SK-N-SH treated with all-trans-retinoic acid at 6 μM for 48 hours (cell line): ENCODE measurements at regions not wholly inside any gene's neighbourhood (a gene's known extent, or its start where the extent isn't known, plus 50 kb on each side); places are given as distances from the start of the nearest gene placed in this dataset.

ENCODE experiments used
- ATAC-seq: fragments of 200-7000 bp; cut with Tn5 transposase; 3 replicates; pipeline ENCODE4 v1.9.1; 2020; ENCODE audit warnings: mild to moderate bottlenecking, moderate library complexity
- ARNTL ChIP-seq: fragments of 450-650 bp; formaldehyde crosslinking; IDR thresholded peaks from 2 replicates; pipeline ENCODE4 v1.5.0; 2020; ENCODE audit warnings: low read depth, mild to moderate bottlenecking, moderate library complexity, borderline replicate concordance
- BACH2 ChIP-seq: fragments of 250-450 bp; sonication (Bioruptor Pico); IDR thresholded peaks from 2 replicates; pipeline ENCODE4 v1.9.0; 2021; ENCODE audit warnings: mild to moderate bottlenecking, borderline replicate concordance
- CREB5 ChIP-seq: fragments of 250-450 bp; sonication (Bioruptor Pico); IDR thresholded peaks from 2 replicates; pipeline ENCODE4 v1.5.1; 2020; ENCODE audit warnings: low read depth, mild to moderate bottlenecking, moderate library complexity
- CSDC2 ChIP-seq: fragments of 250-450 bp; sonication (Bioruptor Pico); IDR thresholded peaks from 2 replicates; pipeline ENCODE4 v1.5.0; 2020; ENCODE audit warnings: mild to moderate bottlenecking, moderate library complexity
- CSRNP3 ChIP-seq: fragments of 250-450 bp; sonication (Bioruptor Pico); IDR thresholded peaks from 2 replicates; pipeline ENCODE4 v1.5.1; 2021; ENCODE audit warnings: mild to moderate bottlenecking, moderate library complexity
- ESRRG ChIP-seq: fragments of 250-450 bp; sonication (Bioruptor Pico); IDR thresholded peaks from 2 replicates; pipeline ENCODE4 v1.6.1; 2021; ENCODE audit warnings: mild to moderate bottlenecking
- GLIS3 ChIP-seq: fragments of 250-450 bp; sonication (Bioruptor Pico); IDR thresholded peaks from 2 replicates; pipeline ENCODE4 v1.5.0; 2020; ENCODE audit warnings: mild to moderate bottlenecking, moderate library complexity
- ISL1 ChIP-seq: fragments of 250-450 bp; sonication (Bioruptor Pico); IDR thresholded peaks from 2 replicates; pipeline ENCODE4 v2.1.2; 2022; ENCODE audit warnings: mild to moderate bottlenecking, moderate library complexity
- OSR1 ChIP-seq: fragments of 250-450 bp; sonication (Bioruptor Pico); IDR thresholded peaks from 2 replicates; pipeline ENCODE4 v1.8.0; 2022; ENCODE audit warnings: moderate library complexity, mild to moderate bottlenecking, inconsistent platforms
- PATZ1 ChIP-seq: fragments of 250-450 bp; sonication (Bioruptor Pico); IDR thresholded peaks from 2 replicates; pipeline ENCODE4 v1.8.0; 2020; ENCODE audit warnings: mild to moderate bottlenecking, moderate library complexity, borderline replicate concordance
- POU6F1 ChIP-seq: fragments of 250-450 bp; sonication (Bioruptor Pico); IDR thresholded peaks from 2 replicates; pipeline ENCODE4 v1.8.0; 2021; ENCODE audit warnings: low read depth, mild to moderate bottlenecking, moderate library complexity, borderline replicate concordance
- PPARA ChIP-seq: fragments of 250-450 bp; sonication (Bioruptor Pico); IDR thresholded peaks from 2 replicates; pipeline ENCODE4 v1.5.0; 2020; ENCODE audit warnings: mild to moderate bottlenecking, borderline replicate concordance
- RARB ChIP-seq: fragments of 250-450 bp; sonication (Bioruptor Pico); IDR thresholded peaks from 2 replicates; pipeline ENCODE4 v1.8.0; 2021; ENCODE audit warnings: mild to moderate bottlenecking, moderate library complexity
- SNAI2 ChIP-seq: fragments of 250-450 bp; sonication (Bioruptor Pico); IDR thresholded peaks from 2 replicates; pipeline ENCODE4 v1.5.0; 2020; ENCODE audit warnings: mild to moderate bottlenecking, moderate library complexity
- TCF4 ChIP-seq: fragments of 250-450 bp; sonication (Bioruptor Pico); IDR thresholded peaks from 2 replicates; pipeline ENCODE4 v1.8.0; 2021; ENCODE audit warnings: mild to moderate bottlenecking, moderate library complexity, borderline replicate concordance
- TOX ChIP-seq: fragments of 250-450 bp; sonication (Bioruptor Pico); IDR thresholded peaks from 2 replicates; pipeline ENCODE4 v1.8.0; 2021; ENCODE audit warnings: mild to moderate bottlenecking, moderate library complexity, borderline replicate concordance
- ZFP3 ChIP-seq: fragments of 250-450 bp; sonication (Bioruptor Pico); IDR thresholded peaks from 2 replicates; pipeline ENCODE4 v1.5.0; 2020; ENCODE audit warnings: mild to moderate bottlenecking, moderate library complexity
- ZFP30 ChIP-seq: fragments of 450-650 bp; formaldehyde crosslinking; IDR thresholded peaks from 2 replicates; pipeline ENCODE4 v1.5.0; 2022; ENCODE audit warnings: mild to moderate bottlenecking, moderate library complexity
- ZNF565 ChIP-seq: fragments of 450-650 bp; formaldehyde crosslinking; conservative IDR thresholded peaks from 2 replicates; pipeline ENCODE4 v1.5.0; 2020; ENCODE audit warnings: low read depth, mild to moderate bottlenecking, moderate library complexity
- ZNF70 ChIP-seq: fragments of 450-650 bp; formaldehyde crosslinking; IDR thresholded peaks from 2 replicates; pipeline ENCODE4 v1.5.0; 2020; ENCODE audit warnings: mild to moderate bottlenecking, moderate library complexity
- ZNF8 ChIP-seq: fragments of 450-650 bp; formaldehyde crosslinking; IDR thresholded peaks from 2 replicates; pipeline ENCODE4 v1.5.0; 2020; ENCODE audit warnings: mild to moderate bottlenecking, moderate library complexity

- ATAC-seq = no peak
- no peak for TF ChIP-seq CREB5
- no peak for TF ChIP-seq GLIS3 (CRISPR knock-in tag)
- no peak for TF ChIP-seq TCF4 (CRISPR knock-in tag)
- TF ChIP-seq RARB = no peak
- TF ChIP-seq ZFP3 (CRISPR knock-in tag) = no peak
- no peak for TF ChIP-seq ZNF70 (CRISPR knock-in tag)
- TF ChIP-seq ARNTL (CRISPR knock-in tag) = no peak
- TF ChIP-seq CSDC2 (CRISPR knock-in tag) = no peak
- no peak for TF ChIP-seq POU6F1 (CRISPR knock-in tag)
- no peak for TF ChIP-seq ZNF8
- no peak for TF ChIP-seq SNAI2
- no peak for TF ChIP-seq OSR1 (CRISPR knock-in tag)
- no peak for TF ChIP-seq ZNF565 (CRISPR knock-in tag)
- no peak for TF ChIP-seq PPARA
- no peak for TF ChIP-seq TOX (CRISPR knock-in tag)
- no peak for TF ChIP-seq ISL1 (CRISPR knock-in tag)
- TF ChIP-seq ZFP30 = no peak
- TF ChIP-seq BACH2 (CRISPR knock-in tag) = no peak
- no peak for TF ChIP-seq PATZ1 (CRISPR knock-in tag)
- TF ChIP-seq CSRNP3 (CRISPR knock-in tag) = no peak
Measured at GRCh38 chr12:89252284-89252683, 100.0 kb downstream of the DUSP6 start.

DNA sequence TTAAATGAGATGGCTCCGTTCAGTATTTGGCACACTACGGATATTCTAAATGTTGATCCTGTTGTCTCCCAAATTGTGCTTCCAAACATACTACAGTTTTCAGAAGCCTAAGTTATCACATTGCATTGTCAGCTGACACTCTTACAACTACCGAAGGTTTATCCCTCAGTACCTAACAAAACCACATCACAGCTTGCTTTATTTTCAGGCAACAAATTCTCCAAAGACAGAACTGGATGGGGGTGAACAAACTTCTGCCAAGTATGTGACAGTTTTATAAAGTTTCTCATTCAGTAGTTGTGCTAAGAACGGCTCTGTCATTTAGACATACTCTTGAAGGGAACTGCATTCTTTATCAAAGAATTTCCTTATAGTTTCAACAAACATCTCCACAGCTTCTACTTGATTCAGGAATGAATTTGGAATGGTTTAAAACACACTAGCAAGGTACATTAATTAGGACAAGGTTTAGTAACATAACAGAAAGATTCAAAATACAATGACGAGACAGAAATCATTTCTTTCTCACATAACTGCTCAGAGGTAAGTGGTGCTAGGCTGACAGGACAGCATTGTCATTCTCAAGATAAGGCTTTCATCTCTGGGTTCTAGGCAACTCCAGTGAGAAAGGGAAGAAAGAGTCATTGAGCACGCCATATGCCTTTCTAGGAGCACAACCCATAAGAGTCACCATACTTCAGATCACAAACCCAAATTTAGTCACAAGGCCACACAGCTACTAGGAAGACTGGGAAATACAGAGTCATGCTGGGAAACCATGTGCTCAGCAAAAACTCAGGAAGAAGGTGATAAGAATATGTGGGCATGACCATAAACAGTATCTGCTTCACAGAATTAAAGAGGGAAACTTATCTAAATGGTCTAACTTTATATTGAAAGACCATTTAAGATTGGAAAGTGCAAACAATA lies 100.7 kb downstream of the DUSP6 start:
- TF ChIP-seq CSDC2 (CRISPR knock-in tag) = no peak
- no peak for TF ChIP-seq ZNF8
- no peak for TF ChIP-seq POU6F1 (CRISPR knock-in tag)
- no peak for TF ChIP-seq CREB5
- ATAC-seq = no peak

- no peak for ATAC-seq
- no peak for TF ChIP-seq CREB5
- no peak for TF ChIP-seq OSR1 (CRISPR knock-in tag)
- TF ChIP-seq ARNTL (CRISPR knock-in tag) = no peak
- TF ChIP-seq ZNF8 = no peak
- no peak for TF ChIP-seq ISL1 (CRISPR knock-in tag)
- TF ChIP-seq CSDC2 (CRISPR knock-in tag) = no peak
- TF ChIP-seq PATZ1 (CRISPR knock-in tag) = no peak
- no peak for TF ChIP-seq ESRRG (CRISPR knock-in tag)
- TF ChIP-seq BACH2 (CRISPR knock-in tag) = no peak
- no peak for TF ChIP-seq ZFP3 (CRISPR knock-in tag)
Measured at GRCh38 chr12:89250636-89251035, 101.7 kb downstream of the DUSP6 start.
